HL-60 (cell line): ENCODE measurements at regions not wholly inside any gene's neighbourhood (a gene's known extent, or its start where the extent isn't known, plus 50 kb on each side); places are given as distances from the start of the nearest gene placed in this dataset.

ENCODE experiments used
- CTCF ChIP-seq: IDR thresholded peaks from one replicate; pipeline ENCODE4 v1.5.1; 2011; ENCODE audit warnings: low read length, control low read depth, inconsistent platforms; ENCODE audit not compliant: insufficient read depth
- POLR2AphosphoS5 ChIP-seq: IDR thresholded peaks from 2 replicates; pipeline ENCODE4 v1.6.1; 2012; ENCODE audit warnings: low read depth
- SPI1 ChIP-seq: IDR thresholded peaks from 2 replicates; pipeline ENCODE4 v1.6.1; 2012; ENCODE audit warnings: low read depth, mild to moderate bottlenecking, borderline replicate concordance

DNA sequence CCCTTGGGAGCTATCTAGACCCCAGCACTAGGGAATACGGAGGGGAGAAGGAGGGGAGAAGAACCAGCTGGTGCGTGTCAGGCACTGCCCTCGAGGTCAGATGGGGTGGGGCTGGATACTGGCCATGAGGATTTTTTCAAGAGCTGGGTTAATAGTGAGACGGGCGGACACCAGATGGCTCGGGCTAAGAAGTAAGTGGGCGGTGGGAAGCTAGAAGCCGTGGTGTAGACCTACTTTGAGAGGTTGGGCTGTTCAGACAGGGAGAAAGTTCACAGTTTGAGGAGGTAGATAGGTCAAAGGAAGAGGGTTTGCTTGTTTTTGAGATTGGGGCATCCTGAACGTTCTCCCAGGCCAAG lies 303.8 kb downstream of the SEC14L1 start:
- no peak for TF ChIP-seq CTCF
- TF ChIP-seq POLR2AphosphoS5: no peak
- TF ChIP-seq SPI1: no peak
